SH-SY5Y (cell line): ENCODE measurements at regions not wholly inside any gene's neighbourhood (a gene's known extent, or its start where the extent isn't known, plus 50 kb on each side); places are given as distances from the start of the nearest gene placed in this dataset.

Experiments
- GATA2 ChIP-seq: IDR thresholded peaks from 2 replicates; pipeline ENCODE4 v1.6.1; 2011; ENCODE audit warnings: mild to moderate bottlenecking, low read depth, low read length
- GATA3 ChIP-seq: IDR thresholded peaks from 2 replicates; pipeline ENCODE4 v1.6.1; 2011; ENCODE audit warnings: low read depth, mild to moderate bottlenecking, low read length, moderate library complexity

DNA sequence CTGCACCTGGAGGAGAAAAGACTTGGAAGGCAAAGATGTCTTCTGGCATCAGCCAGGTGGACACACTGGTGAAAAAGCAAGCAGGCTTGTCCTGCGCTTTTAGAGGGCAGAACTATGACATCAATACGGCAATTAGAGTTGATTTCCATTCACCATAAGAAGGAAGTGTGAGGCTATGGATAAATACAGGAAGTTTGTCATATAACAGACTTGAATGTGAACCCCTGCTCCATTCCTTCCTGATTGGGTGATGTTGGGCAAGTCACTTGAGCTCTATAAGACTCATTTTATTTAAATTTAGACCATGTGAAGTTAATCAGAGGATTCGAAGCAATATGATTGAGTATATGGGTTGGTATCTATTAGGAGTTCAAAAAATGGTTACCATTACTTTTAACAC, 137.8 kb downstream of the PLPP3 start:
- TF ChIP-seq GATA2 = no peak
- no peak for TF ChIP-seq GATA3
